HG03139 (cell line): ENCODE measurements at regions not wholly inside any gene's neighbourhood (a gene's known extent, or its start where the extent isn't known, plus 50 kb on each side); places are given as distances from the start of the nearest gene placed in this dataset.

Source experiments
- ATAC-seq: cut with Tn5 transposase; IDR thresholded peaks from one replicate; pipeline ENCODE4 v1.9.1; 2021; ENCODE audit not compliant: unreplicated experiment

GRCh38 chr5:2021484-2022176 is 138.9 kb upstream of the IRX4 start:
- ATAC-seq: no peak

GRCh38 chr5:2020730-2021129 is 138.0 kb upstream of the IRX4 start:
- no peak for ATAC-seq

GRCh38 chr5:2019716-2020115 is 137.0 kb upstream of the IRX4 start:
- ATAC-seq: no peak

GRCh38 chr5:2018390-2018724 is 135.6 kb upstream of the IRX4 start:
- no peak for ATAC-seq

- no peak for ATAC-seq
These were observed 135.0 kb upstream of the IRX4 start for GRCh38 chr5:2017540-2018389.

GRCh38 chr5:2015961-2016360 is 133.2 kb upstream of the IRX4 start:
- ATAC-seq: no peak

GRCh38 chr5:2015124-2015848 is 132.6 kb upstream of the IRX4 start:
- ATAC-seq: no peak

- no peak for ATAC-seq
These were observed 131.4 kb upstream of the IRX4 start for GRCh38 chr5:2014058-2014610.

GRCh38 chr5:2013301-2014057 is 130.8 kb upstream of the IRX4 start:
- ATAC-seq: no peak

GRCh38 chr5:2012885-2013284 is 130.2 kb upstream of the IRX4 start:
- no peak for ATAC-seq

- ATAC-seq: no peak
These were observed 129.0 kb upstream of the IRX4 start for GRCh38 chr5:2011481-2012411.

- ATAC-seq: no peak
These were observed 128.2 kb upstream of the IRX4 start for GRCh38 chr5:2010940-2011339.

- ATAC-seq: no peak
These were observed 127.5 kb upstream of the IRX4 start for GRCh38 chr5:2009986-2010914.

- no peak for ATAC-seq
These were observed 126.3 kb upstream of the IRX4 start for GRCh38 chr5:2008851-2009629.

GRCh38 chr5:2007878-2008501 is 125.3 kb upstream of the IRX4 start:
- no peak for ATAC-seq

- ATAC-seq: no peak
These were observed 124.8 kb upstream of the IRX4 start for GRCh38 chr5:2007496-2007877.

- no peak for ATAC-seq
These were observed 124.2 kb upstream of the IRX4 start for GRCh38 chr5:2006971-2007291.
